ENCODE measurements at regions not wholly inside any gene's neighbourhood (a gene's known extent, or its start where the extent isn't known, plus 50 kb on each side); places are given as distances from the start of the nearest gene placed in this dataset.
A peak's percentile ranks its signal among the peaks of the same experiment; 100 is the strongest.

DNA sequence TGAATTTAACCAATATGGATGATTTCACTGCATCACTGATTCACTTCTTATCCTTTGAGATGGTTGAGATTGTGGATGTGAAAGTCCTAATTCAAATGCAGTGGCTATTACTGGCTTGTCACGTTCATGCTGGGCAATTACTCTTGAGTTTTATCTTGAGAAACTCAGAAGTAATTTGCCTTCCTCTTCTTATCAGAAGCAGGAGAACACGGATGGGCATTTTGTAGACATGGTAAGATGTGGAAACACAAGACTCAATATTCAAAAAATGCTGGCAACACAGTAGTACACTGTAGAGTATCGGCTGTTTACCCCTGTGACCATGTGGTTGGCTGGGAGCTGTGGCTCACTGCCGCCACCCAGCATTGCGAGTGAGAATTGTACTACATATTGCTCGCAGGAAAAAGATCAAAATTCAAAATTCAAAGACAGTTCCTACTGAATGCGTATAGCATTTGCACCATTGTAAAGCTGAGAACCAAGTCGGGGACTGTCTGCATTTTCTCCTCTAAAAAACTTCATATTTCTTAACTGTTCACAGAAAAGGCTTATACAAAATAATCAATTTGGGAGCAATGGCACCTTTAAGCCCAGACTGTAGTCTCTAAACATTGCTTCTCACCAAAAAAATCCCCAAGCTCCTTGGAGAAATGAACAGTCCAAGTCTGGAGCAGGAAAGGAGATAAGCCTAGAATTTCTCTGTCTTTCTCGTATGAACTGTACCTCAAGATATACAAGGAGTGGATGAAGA is 61.9 kb upstream of the ELOVL5 start:
- Histone ChIP-seq H3K4me3 (no peak overlapping the region), H3K27ac (no peak overlapping the region), H3K4me1 (no peaks in the 10 kb centered on the region), H3K36me3 (no peaks in the 10 kb centered on the region), H3K9me3 (no peaks in the 10 kb centered on the region), H3K27me3 (no peaks in the 10 kb centered on the region)
- intact Hi-C loops (cut with DNase I) = loop anchor here in 1 of 2 donors (2.0 kb wide), 1 partner anchor 238 kb away; no protein-coding TSS in a partner anchor
- TF ChIP-seq, protein P1, sequence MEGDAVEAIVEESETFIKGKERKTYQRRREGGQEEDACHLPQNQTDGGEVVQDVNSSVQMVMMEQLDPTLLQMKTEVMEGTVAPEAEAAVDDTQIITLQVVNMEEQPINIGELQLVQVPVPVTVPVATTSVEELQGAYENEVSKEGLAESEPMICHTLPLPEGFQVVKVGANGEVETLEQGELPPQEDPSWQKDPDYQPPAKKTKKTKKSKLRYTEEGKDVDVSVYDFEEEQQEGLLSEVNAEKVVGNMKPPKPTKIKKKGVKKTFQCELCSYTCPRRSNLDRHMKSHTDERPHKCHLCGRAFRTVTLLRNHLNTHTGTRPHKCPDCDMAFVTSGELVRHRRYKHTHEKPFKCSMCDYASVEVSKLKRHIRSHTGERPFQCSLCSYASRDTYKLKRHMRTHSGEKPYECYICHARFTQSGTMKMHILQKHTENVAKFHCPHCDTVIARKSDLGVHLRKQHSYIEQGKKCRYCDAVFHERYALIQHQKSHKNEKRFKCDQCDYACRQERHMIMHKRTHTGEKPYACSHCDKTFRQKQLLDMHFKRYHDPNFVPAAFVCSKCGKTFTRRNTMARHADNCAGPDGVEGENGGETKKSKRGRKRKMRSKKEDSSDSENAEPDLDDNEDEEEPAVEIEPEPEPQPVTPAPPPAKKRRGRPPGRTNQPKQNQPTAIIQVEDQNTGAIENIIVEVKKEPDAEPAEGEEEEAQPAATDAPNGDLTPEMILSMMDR (IDR thresholded peaks at IDR 0.05) = peak; percentile 44 to 54
- ATAC-seq (peak; percentile 97), DNase-seq (peak in 2 of 4 donors; percentile 37 to 74)

DNA sequence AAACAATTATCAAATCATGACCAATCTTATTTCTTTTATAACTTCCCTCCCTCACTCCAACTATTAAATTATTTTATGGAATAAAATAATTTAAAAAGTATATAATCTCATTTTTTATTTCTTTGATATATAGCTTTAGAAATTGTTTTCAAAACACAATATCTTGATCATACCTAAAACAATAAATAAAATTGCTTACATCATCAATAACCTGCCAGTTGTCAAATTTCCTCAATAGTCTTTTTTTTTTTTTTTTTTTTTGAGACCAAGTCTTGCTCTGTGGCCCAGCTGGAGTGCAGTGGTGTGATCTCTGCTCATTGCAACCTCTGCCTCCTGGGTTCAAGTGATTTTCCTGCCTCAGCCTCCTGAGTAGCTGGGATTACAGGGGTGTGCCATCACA is 60.1 kb upstream of the ELOVL5 start:
- Histone ChIP-seq H3K27ac (no peak overlapping the region), H3K36me3 (no peaks in the 10 kb centered on the region), H3K4me3 (no peak overlapping the region), H3K27me3 (no peaks in the 10 kb centered on the region), H3K4me1 (no peaks in the 10 kb centered on the region), H3K9me3 (no peaks in the 10 kb centered on the region)
- TF ChIP-seq, protein P1 (IDR thresholded peaks at IDR 0.05) = no peak
- intact Hi-C loops (cut with DNase I) = no loop called here
- ATAC-seq (no peak), DNase-seq (no peak)

DNA sequence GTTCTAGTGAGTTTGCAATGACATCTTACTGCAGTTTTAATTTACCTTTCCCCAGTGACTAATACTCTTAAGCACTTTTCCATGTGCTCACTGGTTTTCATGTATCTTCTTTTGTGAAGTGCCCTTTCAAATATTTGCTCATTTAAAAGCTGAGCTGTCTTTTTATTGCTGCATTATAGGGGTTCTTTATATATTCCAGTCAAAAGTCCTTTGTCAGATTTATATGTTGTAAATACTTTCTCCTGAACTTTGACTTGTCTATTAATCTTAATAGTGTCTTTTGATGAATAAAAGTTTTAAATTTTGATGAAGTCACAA is 50.2 kb upstream of the ELOVL5 start:
- H3K36me3 ChIP-seq = no peaks in the 10 kb centered on the region
- DNase-seq = no peak
- TF ChIP-seq, protein P1 (IDR thresholded peaks at IDR 0.05) = no peak
- H3K4me3 ChIP-seq = no peak overlapping the region
- intact Hi-C loops (cut with DNase I) = no loop called here
- H3K9me3 ChIP-seq = no peaks in the 10 kb centered on the region
- no peak overlapping the region for H3K27ac ChIP-seq
- no peak for ATAC-seq
- H3K27me3 ChIP-seq = no peaks in the 10 kb centered on the region
- H3K4me1 ChIP-seq = no peaks in the 10 kb centered on the region

DNA sequence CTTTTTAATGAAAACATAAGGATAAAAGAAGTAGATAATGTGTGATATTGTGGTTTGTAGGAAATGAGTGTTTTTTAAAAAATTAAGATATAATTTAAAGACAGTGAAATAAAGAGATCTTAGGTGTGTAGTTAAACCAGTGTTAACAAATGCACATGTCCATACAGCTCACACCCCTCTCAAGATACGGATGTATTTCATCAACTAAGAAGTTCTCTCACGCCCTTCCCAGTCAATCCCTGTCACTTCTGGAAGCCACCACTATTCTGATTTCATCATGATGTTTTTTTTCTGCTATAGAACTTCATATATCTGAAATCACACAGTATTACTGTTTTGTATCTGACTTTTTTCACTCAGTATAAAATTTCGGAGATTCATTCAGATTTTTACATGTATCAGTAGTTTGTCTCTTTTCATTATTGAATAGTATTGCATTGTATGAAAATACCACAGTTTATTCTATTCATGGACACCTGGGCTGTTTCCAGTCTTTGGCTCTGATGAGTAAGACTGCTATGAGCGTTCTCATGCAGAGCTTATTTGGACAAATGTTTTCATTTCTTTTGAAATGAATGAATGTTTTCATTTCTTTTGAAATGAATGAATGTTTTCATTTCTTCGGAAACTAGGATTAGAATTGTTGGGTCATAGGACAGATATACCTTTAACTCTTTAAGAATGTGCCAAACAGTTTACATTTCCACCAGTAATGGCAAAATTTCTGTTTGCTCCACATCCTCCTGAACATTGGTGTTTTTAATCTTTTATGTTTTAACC is 49.7 kb upstream of the ELOVL5 start:
- TF ChIP-seq, protein P1 (IDR thresholded peaks at IDR 0.05) = no peak
- H3K36me3 ChIP-seq = no peaks in the 10 kb centered on the region
- intact Hi-C loops (cut with DNase I) = no loop called here
- H3K4me3 ChIP-seq = no peak overlapping the region
- no peaks in the 10 kb centered on the region for H3K9me3 ChIP-seq
- DNase-seq (no peak), ATAC-seq (no peak)
- no peak overlapping the region for H3K27ac ChIP-seq
- no peaks in the 10 kb centered on the region for H3K4me1 ChIP-seq
- no peaks in the 10 kb centered on the region for H3K27me3 ChIP-seq
